Adrenal gland (tissue), 5 donors: ENCODE measurements at regions not wholly inside any gene's neighbourhood (a gene's known extent, or its start where the extent isn't known, plus 50 kb on each side); places are given as distances from the start of the nearest gene placed in this dataset.

ENCODE experiments used
- POLR2A ChIP-seq, 2 donors: fragments of 450-650 bp; IDR thresholded peaks; one replicate each; pipeline ENCODE4 v1.6.1; 2017; ENCODE audit warnings: antibody characterized with exemption in 2 of 2, mild to moderate bottlenecking in 2 of 2, moderate library complexity in 1 of 2
- TF ChIP-seq, protein P1 (sequence below), 6 experiments: fragments of 450-650 bp in 4 of 6; fragments of 200-600 bp in 2 of 6; sonication (generic) in 1 of 6; IDR thresholded peaks; 1 replicate in 5 of 6; 2 replicates in 1 of 6; pipeline versions ENCODE4 v1.5.1 to v1.8.0; 2016 to 2021; ENCODE audit warnings: antibody characterized with exemption in 6 of 6, mild to moderate bottlenecking in 2 of 6, moderate library complexity in 1 of 6
- donor health status: DM: no; HTN: no; CAD: no.

DNA sequence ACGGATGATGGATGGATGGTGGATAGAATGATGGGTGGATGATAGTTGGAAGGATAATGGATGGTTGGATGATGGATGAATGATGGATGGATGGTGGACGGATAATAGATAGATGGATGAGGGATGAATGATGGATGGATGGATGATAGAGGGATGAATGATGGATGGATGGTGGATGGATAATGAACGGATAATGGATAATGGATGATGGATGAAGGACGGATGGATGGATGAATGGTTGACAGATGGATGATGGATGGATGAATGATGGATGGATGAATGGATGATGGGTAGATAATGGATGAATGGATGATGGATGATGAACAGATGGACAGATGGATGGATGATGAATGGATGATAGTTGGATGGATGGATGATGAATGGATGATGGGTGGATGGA, 255.1 kb downstream of the NPHP4 start:
- TF ChIP-seq, protein P1, sequence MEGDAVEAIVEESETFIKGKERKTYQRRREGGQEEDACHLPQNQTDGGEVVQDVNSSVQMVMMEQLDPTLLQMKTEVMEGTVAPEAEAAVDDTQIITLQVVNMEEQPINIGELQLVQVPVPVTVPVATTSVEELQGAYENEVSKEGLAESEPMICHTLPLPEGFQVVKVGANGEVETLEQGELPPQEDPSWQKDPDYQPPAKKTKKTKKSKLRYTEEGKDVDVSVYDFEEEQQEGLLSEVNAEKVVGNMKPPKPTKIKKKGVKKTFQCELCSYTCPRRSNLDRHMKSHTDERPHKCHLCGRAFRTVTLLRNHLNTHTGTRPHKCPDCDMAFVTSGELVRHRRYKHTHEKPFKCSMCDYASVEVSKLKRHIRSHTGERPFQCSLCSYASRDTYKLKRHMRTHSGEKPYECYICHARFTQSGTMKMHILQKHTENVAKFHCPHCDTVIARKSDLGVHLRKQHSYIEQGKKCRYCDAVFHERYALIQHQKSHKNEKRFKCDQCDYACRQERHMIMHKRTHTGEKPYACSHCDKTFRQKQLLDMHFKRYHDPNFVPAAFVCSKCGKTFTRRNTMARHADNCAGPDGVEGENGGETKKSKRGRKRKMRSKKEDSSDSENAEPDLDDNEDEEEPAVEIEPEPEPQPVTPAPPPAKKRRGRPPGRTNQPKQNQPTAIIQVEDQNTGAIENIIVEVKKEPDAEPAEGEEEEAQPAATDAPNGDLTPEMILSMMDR (IDR thresholded peaks at IDR 0.05) = no peak
- TF ChIP-seq POLR2A (IDR thresholded peaks at IDR 0.05) = no peak
